ENCODE measurements at regions not wholly inside any gene's neighbourhood (a gene's known extent, or its start where the extent isn't known, plus 50 kb on each side); places are given as distances from the start of the nearest gene placed in this dataset.

GRCh38 chr12:97940629-97941028 is 478.0 kb downstream of the RMST start:
- H3K27ac ChIP-seq (replicated peaks), result no peak overlapping the region
- no peaks in the 10 kb centered on the region for H3K27me3 ChIP-seq (ENCODE audit: insufficient read depth, poor library complexity, severe bottlenecking)
- TF ChIP-seq POLR2AphosphoS5 (IDR thresholded peaks at IDR 0.05; ENCODE audit: low read depth) (no peak), CTCF (IDR thresholded peaks at IDR 0.05; ENCODE audit: insufficient read depth, low read length) (no peak), SPI1 (IDR thresholded peaks at IDR 0.05; ENCODE audit: borderline replicate concordance, low read depth) (no peak), GABPA (IDR thresholded peaks at IDR 0.05; ENCODE audit: low read depth) (no peak), REST (IDR thresholded peaks at IDR 0.05; ENCODE audit: insufficient replicate concordance, low read depth) (no peak)
- DNase-seq (ENCODE audit: low read depth in 1 of 2, low spot score in 1 of 2), result no peak
- no peak overlapping the region for H3K4me3 ChIP-seq (replicated peaks; ENCODE audit: insufficient read depth, low read length)

GRCh38 chr12:97941686-97942354 is 479.2 kb downstream of the RMST start:
- no peak for DNase-seq (ENCODE audit: low read depth in 1 of 2, low spot score in 1 of 2)
- Histone ChIP-seq H3K27ac (replicated peaks) (no peak overlapping the region), H3K4me3 (replicated peaks; ENCODE audit: insufficient read depth, low read length) (no peak overlapping the region), H3K27me3 (ENCODE audit: insufficient read depth, poor library complexity, severe bottlenecking) (no peaks in the 10 kb centered on the region)
- TF ChIP-seq GABPA (IDR thresholded peaks at IDR 0.05; ENCODE audit: low read depth) (no peak), SPI1 (IDR thresholded peaks at IDR 0.05; ENCODE audit: borderline replicate concordance, low read depth) (no peak), CTCF (IDR thresholded peaks at IDR 0.05; ENCODE audit: insufficient read depth, low read length) (no peak), POLR2AphosphoS5 (IDR thresholded peaks at IDR 0.05; ENCODE audit: low read depth) (no peak), REST (IDR thresholded peaks at IDR 0.05; ENCODE audit: insufficient replicate concordance, low read depth) (no peak)

GRCh38 chr12:97943359-97943758 is 480.8 kb downstream of the RMST start:
- no peak for TF ChIP-seq GABPA (IDR thresholded peaks at IDR 0.05; ENCODE audit: low read depth)
- Histone ChIP-seq H3K27me3 (ENCODE audit: insufficient read depth, poor library complexity, severe bottlenecking) (no peaks in the 10 kb centered on the region), H3K4me3 (replicated peaks; ENCODE audit: insufficient read depth, low read length) (no peak overlapping the region), H3K27ac (replicated peaks) (no peak overlapping the region)
- no peak for DNase-seq (ENCODE audit: low read depth in 1 of 2, low spot score in 1 of 2)

GRCh38 chr12:97944576-97944975 is 482.0 kb downstream of the RMST start:
- Histone ChIP-seq H3K27ac (replicated peaks) (no peak overlapping the region), H3K4me3 (replicated peaks; ENCODE audit: insufficient read depth, low read length) (no peak overlapping the region), H3K27me3 (ENCODE audit: insufficient read depth, poor library complexity, severe bottlenecking) (no peaks in the 10 kb centered on the region)
- no peak for DNase-seq (ENCODE audit: low read depth in 1 of 2, low spot score in 1 of 2)
- TF ChIP-seq REST (IDR thresholded peaks at IDR 0.05; ENCODE audit: insufficient replicate concordance, low read depth), result no peak
- no peak for TF ChIP-seq POLR2AphosphoS5 (IDR thresholded peaks at IDR 0.05; ENCODE audit: low read depth)
- TF ChIP-seq GABPA (IDR thresholded peaks at IDR 0.05; ENCODE audit: low read depth), result no peak
- no peak for TF ChIP-seq CTCF (IDR thresholded peaks at IDR 0.05; ENCODE audit: insufficient read depth, low read length)
- TF ChIP-seq SPI1 (IDR thresholded peaks at IDR 0.05; ENCODE audit: borderline replicate concordance, low read depth), result no peak

Measured in HL-60 (cell line).